GM18498 (cell line): ENCODE measurements at regions not wholly inside any gene's neighbourhood (a gene's known extent, or its start where the extent isn't known, plus 50 kb on each side); places are given as distances from the start of the nearest gene placed in this dataset.

Experiments
- ATAC-seq: cut with Tn5 transposase; IDR thresholded peaks from one replicate; pipeline ENCODE4 v1.9.1; 2021; ENCODE audit warnings: mild to moderate bottlenecking, moderate library complexity; ENCODE audit not compliant: unreplicated experiment

- no peak for ATAC-seq
Measured at GRCh38 chr5:88964831-88965230, 81.8 kb upstream of the MEF2C start.

DNA sequence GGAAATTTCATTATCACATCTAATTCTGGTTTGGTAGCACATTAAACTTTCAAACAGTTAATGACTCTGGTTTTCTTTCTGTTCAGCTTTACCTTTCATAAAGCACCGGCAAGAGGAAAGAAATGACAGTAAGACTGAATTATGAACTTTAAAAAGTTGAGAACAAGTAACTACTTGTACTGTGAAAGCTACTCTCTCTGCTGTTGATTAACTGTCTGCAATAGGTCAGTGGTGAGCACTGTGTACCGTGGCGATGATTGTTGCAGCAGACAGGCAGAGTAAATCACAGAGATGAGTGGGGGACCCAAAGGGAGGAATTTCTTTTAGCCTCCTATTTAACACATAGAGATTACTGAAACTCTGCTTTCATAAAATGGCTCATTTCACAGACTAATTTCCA, 74.0 kb upstream of the MEF2C start:
- ATAC-seq = no peak

GRCh38 chr5:88956416-88956815, 73.4 kb upstream of the MEF2C start:
- ATAC-seq = no peak

DNA sequence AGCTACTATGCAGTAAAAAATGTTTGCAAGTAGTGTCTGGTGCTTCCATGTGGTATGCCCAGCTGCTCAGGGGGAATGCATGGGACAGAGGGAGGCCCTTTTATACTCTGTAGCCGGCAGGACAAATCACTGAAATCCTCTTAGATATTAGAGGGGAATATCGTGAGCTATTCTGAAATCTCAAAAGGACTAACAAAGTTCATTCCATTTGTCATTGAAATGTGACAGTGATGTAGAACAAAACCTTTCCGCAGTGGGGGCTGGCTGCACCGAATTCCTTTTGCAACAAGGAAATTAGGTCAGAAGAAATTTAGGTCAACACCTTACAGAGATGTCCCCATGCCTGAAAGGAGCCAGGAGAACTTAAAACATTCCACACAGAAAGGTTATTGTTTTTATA, 72.4 kb upstream of the MEF2C start:
- no peak for ATAC-seq

GRCh38 chr5:88954511-88954910, 71.5 kb upstream of the MEF2C start:
- no peak for ATAC-seq

DNA sequence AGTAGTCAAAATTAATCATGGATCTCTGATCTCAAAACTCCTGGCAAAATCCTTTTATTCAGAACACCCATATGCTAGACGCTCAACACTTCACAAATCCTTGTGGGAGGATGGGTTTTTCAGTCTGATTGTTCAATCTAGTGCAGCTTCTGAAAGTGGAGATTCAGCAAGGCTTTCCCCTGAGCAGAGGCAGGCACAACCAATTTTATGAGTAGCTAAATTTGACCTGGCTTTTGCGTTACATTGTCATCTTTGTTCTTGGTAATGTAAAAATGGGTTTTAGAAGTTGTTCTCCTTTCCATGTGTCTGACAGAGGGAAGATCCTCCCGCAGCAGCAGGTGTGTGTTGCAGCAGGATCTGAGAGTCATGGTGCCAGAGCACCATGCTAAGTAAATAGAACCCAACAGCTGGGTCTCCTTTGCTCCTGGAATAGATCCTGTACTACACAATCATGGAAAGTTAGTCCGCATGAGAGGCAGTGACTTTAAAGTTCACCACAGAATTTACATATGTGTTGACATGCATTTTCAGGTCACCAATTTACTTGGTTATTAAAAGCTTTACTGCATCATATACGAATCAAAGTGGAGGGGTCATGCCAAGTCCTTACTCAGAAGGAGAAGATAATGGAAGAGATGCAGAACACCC, 70.1 kb upstream of the MEF2C start:
- ATAC-seq = no peak

- ATAC-seq = no peak
Measured at GRCh38 chr5:88952344-88952743, 69.4 kb upstream of the MEF2C start.

GRCh38 chr5:88951457-88951856, 68.5 kb upstream of the MEF2C start:
- no peak for ATAC-seq

GRCh38 chr5:88948746-88949600, 66.0 kb upstream of the MEF2C start:
- ATAC-seq = no peak

- ATAC-seq = no peak
Measured at GRCh38 chr5:88944751-88945531, 62.0 kb upstream of the MEF2C start.

GRCh38 chr5:88941581-88941980, 58.6 kb upstream of the MEF2C start:
- no peak for ATAC-seq

- peak; percentile 93 for ATAC-seq
Measured at GRCh38 chr5:88940713-88941112, 57.7 kb upstream of the MEF2C start.

GRCh38 chr5:88939300-88939699, 56.3 kb upstream of the MEF2C start:
- ATAC-seq = no peak

DNA sequence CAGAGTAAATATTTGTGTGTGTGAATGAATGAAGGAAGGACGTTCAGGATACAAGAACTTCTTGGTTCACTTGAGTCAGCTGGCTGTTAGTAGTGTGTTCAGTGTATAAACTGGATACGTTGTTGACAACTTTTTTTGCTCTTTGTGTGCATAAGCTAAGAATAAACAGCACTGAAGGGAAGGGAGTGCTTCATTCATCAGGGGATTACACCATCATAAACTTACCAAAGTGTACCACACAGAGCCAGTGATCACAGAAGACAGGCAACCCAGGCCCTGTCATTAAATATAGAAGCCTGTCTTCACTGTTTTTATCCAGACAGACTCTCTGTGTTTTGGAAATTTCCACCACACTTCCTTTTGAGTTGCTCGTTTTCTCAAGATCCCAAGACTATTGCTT, 55.5 kb upstream of the MEF2C start:
- ATAC-seq = no peak

GRCh38 chr5:88937406-88937805, 54.4 kb upstream of the MEF2C start:
- ATAC-seq = no peak

DNA sequence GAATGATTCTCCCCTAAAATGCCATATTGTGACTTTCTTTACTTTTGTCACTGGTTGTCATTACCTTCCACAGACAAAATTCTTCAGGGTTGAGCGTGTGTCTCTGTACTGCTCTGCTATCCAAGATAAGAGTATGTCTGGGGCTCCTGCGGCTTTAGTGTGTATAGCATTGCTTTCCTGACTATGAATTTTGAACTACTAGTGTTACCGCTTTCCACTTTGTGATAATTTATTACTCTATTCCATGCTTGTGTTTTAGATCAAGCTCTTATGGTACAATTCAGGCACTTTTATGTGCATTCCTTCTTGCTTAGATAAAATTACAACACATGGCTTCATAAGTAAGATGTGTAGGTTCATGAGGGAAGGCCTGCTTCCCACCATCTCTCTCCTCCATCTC, 51.5 kb upstream of the MEF2C start:
- ATAC-seq = no peak
